Peyer's patch (tissue), 4 donors: ENCODE measurements at regions not wholly inside any gene's neighbourhood (a gene's known extent, or its start where the extent isn't known, plus 50 kb on each side); places are given as distances from the start of the nearest gene placed in this dataset.

Experiments used
- CTCF ChIP-seq, 6 experiments: fragments of 450-650 bp in 4 of 6; fragments of 200-600 bp in 2 of 6; sonication (generic) in 1 of 6; IDR thresholded peaks; one replicate each; pipeline ENCODE4 v1.5.1; 2017 to 2019; ENCODE audit warnings: antibody characterized with exemption in 6 of 6, mild to moderate bottlenecking in 3 of 6, moderate library complexity in 1 of 6
- POLR2A ChIP-seq, 2 donors: fragments of 450-650 bp; IDR thresholded peaks; one replicate each; pipeline ENCODE4 v1.5.1; 2017; ENCODE audit warnings: antibody characterized with exemption in 2 of 2, mild to moderate bottlenecking in 2 of 2, moderate library complexity in 2 of 2

DNA sequence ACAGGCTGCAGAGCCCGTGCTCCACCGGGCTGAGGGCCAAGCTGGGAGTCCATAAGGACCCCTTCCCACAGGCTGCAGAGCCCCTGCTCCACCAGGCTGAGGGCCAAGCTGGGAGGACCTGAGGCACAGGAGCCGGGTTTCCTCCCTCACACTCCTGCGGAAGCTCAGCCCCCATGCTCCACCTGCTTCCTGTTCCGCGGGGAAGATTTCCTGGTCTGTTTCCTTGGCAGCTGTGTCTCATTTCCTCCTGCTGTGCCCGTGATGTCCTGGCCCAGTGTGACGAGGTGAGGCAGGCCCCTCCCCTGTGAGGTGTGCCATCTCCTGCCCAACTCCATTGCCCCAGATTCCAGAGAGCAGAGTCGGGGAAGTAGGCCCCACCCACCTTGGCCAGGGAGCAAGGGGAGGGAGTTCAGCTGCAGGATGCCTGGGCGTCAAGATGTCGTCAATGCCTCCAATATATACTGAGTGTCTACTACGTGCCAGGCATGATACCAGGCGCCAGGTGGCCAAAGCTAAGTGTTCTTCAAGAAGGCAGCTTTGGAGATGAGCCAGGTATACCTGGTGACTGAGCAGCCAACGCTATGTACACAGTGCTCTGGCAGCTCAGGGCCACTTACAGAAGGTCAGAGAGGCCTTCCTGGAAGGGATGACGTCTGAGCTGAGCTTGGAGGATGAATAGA lies 58.8 kb downstream of the NAV1 start:
- TF ChIP-seq CTCF (IDR thresholded peaks at IDR 0.05) (peak in 3 of 6 experiments; percentile 41 to 56 (median 47)), POLR2A (IDR thresholded peaks at IDR 0.05) (no peak)
